HG03175 (cell line): ENCODE measurements at regions not wholly inside any gene's neighbourhood (a gene's known extent, or its start where the extent isn't known, plus 50 kb on each side); places are given as distances from the start of the nearest gene placed in this dataset.
"Not testable (repeated sequence)": the region's sequence is repeated elsewhere in the genome, so short reads cannot be mapped to it uniquely, and the experiment has no call there.

Source experiments
- ATAC-seq: cut with Tn5 transposase; IDR thresholded peaks from one replicate; pipeline ENCODE4 v1.9.1; 2021; ENCODE audit warnings: mild to moderate bottlenecking, moderate library complexity; ENCODE audit not compliant: unreplicated experiment

DNA sequence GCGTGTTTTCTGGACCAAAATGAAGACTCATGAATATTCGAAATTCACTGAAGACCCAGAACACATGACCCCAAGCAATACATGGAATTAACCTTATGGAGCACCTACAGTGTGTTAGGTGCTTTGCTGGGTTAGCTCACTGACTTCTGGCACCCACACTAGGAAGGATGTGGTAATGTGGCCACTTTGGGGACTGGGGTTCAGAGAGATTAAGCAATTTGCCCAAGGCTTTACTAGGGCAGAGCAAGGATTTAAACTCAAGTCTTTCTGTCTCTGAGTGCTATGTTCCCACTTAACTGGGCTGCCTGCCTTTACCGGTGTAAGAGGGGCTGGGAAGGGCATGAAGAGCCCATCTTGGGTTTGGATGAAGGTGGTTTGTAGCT is 162.0 kb upstream of the ATP6AP2 start:
- no peak for ATAC-seq

DNA sequence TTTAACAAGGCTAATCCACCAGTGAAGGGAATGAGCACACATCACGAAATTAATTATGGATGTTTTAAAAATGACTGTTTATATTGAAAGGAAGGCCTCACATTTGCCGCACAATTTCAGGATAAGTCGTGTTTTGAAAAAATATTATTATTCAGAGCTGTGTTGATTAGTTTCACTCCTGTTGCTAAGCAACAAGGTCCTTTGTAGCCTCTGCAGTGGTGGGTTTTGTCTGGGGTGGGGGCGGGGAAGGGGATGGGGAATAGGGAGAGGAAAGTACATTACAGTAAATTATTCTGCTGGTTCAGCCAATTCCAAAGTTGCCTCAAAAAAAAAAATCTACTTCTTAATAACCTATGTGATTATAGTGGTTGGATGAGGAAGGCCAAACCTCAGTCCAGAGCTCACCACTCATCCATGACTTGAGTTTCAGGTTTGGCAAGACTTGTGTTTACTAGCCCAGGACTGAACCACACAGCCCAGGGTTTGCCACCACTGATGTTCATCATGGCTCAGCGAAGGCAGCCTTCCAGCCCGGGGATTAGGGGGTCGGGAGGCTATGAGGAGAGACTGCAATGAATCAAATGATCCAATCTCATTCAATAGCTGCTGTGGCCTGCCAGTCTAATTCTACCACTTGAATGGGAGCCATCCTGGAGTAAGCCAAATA is 162.5 kb upstream of the ATP6AP2 start:
- no peak for ATAC-seq

DNA sequence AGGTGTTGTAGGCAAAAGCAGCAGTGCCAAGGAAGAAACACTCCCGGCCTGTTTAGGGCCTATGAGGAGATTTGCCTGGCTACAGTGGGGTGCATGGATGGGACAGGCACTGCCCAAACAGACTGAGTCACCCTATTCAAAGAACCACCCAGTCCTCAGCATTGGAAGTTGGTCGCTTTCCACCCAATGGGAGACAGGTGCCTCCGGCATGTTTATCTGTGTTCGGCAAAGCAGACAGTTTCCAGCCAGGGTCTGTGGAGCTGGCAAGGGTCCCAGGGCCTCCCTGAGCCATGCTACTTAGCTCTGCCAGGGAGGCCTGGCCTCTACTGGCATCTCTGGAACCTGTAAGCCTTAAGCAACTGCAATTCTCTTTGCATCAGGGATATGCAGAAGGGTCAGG is 165.1 kb upstream of the ATP6AP2 start:
- no peak for ATAC-seq

DNA sequence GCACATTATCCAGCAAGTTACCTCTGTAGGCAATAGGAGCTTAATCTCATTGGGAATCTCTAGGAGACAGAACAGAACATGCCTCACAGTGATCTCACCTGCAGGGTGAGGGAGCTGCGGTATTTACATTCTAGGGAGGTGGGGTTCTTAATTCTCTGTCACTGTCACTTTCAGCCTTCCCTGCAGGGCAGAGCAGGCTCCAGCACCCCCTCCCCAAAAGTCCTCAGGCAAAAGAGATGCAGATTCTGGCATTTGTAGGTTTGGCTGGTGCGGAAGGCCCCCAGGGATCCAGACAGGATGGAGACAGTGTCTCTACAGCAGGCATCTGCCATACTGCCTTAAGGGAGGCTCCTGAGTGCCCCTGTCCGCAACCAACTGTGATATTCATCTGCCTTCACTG is 166.4 kb upstream of the ATP6AP2 start:
- ATAC-seq, result no peak

DNA sequence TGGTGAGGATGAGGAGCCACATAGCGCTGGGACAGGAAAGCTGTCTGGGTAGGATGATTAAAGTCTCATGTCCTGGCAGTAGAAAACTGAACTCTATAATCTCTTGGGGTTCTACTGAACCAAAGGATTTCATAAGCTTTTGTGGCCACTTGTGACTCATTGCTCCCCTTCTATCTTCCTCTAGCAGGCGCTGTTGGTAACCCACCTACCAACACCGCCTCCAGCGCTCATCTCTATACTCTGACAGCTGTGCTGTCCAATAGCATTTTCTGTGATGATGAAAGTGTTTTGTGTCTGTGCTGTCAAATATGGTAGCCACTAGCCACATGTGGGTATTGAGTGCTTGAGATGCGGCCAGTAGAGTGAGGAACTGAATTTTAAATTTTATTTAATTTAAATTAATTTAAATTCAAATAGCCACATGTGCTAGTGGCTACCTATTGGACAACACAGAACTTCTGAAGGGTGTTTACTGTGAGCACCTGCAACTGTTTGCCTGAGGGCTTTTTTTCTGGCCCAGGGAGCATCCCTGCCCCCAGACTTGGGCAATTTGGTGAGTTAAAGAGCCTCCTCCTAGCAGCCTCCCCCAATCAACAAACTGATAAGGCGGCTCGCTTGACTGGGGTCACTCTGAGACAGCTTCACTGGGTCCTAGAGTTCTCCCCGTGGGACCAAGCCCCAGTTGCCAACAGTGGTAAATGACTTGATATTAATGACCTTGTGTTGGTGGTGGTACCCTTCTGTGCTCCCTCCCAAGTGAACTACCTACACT is 169.2 kb upstream of the ATP6AP2 start:
- ATAC-seq, result no peak

DNA sequence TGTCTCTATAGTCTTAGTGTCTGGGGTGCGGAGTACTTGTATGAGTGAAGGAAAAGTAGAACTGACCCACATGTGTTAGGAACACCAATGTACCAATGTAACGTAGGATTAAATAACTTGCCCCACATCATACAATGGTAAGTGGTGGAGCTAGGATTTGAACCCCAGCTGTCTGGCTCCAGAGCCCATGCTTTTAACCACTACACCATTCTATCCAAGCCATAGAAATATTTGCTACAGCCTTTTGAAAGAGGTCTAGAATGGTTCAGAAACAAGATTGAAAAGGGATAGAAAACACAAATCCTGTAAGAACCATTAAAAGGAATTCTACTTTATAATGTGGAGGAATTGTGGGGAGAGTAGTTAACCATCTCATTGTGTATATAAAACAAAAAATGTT is 169.9 kb upstream of the ATP6AP2 start:
- ATAC-seq, result no peak

DNA sequence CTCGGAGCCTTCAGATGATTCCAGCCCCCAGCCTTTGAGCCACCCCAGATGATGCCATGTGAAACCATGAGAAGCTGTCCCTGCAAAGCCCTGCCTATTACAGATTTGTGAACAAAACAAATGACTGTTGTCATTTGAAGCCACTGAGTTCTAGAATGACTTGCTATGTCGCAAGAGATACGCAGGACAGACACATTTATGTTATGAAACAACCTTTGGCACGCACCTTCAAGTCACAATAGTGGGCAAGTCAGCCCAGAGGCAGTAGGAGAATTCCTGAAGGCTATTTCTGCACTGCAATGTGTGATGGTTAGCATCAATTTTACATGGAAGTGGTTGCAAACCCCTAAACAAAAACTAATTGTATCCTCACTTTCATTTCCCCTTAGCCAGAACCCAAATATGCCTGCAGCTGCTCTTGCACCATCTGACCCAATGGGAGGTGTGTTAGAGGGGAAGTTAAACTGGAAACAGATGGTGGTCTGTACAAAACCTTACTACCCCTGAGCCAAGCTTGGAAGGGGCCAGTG is 174.4 kb upstream of the ATP6AP2 start:
- ATAC-seq, result no peak

DNA sequence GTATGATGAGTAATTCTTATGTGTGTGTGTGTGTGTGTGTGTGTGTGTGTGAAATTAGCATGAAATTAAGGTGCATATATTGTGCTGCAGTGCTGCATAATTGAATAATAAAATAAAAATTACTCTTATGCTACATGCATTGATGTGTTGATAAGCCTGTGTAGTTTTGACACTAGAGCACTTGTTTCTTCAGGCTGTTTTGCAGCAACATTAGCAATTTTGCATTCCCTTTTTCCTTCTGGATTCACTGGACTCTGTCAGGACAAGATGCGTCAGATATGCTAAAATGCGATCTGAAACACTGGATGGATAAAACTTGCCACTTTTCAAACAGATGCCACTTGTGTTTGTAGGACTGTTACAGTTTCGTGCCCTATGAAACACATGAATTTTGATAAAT is 175.4 kb upstream of the ATP6AP2 start:
- ATAC-seq, result no peak

DNA sequence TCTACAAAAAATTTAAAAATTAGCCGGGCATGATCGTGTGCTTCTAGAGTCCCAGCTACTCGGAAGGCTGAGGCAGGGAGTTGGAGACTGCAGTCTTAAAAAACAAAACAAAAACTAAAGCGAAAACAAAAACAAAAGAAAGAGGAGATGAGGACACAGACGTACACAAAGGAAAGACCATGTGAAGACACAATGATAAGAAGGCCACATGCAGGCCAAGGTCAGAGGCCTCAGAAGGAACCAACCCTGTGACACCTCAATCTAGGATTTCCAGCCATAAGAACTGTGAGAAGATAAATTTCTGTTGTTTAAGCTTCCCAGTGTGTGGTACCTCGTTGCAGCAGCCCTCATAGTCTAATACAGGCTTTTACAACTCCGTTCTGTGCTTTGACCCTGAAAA is 177.0 kb upstream of the ATP6AP2 start:
- no peak for ATAC-seq

DNA sequence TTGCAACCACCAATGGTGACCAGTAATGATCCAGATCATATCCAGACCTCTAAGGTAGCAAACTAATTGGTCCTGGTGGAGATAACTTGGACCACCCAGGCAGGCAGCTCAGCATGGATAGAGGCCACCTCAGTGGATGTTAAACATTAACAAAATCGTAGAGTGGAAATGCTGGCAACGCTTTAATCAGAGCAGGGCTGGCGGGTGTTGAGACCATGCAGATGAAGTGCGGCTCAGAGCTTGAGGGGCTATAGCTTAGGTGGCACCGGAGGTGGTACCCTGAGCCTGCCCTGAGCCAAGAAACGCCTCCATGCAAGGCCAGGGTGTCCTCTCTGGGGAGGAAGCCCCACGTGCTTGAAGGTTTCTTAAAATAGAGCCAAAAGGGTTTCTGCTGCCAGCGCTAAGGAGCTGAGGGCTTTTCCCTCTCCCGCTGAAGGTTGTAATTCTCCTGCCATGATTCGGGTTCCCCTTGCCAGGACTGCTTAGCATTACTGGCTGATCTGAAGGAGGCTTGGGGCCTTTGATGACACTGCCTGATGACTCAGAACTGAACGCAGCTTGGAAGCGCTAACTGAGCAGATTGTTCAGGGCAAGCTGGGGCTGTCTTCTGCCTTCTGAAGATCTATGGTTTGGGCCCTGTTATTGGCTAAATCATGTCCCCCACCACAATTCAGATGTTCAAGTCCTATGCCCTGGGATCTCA is 177.8 kb upstream of the ATP6AP2 start:
- ATAC-seq, result no peak

DNA sequence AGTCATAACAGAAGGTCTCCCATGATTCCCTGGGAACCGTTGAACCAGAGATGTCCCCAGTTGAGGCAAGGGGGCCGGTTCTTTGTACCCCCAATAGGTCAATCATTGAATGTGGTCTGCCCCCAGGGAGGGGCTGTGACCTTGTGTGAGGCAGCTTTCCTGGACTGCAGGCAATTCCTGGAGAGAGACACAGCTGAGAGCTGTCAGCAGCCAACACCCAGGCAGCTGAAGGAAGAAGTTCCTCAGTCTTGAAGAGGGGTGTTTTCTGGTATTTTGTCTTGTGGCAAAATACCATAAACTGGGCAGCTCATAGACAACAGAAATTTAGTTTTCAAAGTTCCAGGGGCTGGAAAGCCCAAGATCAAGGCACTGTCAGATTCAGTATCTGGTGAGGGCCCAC is 185.7 kb upstream of the ATP6AP2 start:
- no peak for ATAC-seq

DNA sequence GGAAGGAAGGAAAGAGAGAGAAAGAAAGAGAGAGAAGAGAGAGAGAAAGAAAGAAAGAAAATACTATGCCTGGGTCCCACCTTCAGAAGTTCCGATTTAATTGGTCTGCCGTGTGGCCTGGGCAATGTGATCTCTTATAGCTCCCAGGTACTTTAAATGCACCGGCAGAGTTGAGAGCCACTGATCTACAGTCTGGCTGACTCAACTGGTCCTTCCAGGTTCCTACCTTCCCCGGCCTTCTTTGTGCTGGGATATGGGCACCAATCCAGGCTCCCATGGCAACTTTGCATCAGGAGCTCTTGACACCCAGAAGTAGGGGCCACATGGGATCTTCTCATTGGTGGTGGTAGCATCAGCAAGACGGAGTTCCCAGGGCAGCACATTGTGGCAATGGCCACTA is 186.5 kb upstream of the ATP6AP2 start:
- no peak for ATAC-seq

DNA sequence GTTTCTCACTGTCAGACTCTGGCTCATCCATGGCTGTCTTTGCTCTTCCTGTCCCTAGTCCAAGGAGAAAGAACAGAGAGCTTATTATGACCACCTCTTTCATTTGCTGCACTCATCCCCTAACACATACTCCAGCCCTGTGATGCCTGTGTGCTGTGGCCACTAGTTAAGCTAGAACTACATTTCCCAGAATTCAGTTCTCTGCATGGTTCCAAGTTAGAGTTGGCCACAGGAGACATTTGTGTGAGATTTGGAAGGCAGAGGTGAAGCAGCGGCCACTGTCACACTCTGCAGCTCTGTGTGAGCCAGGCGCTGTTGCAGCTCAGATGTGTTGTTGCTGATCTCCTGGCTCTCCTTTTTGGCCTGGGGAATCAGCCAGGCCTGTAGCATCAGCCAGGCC is 188.2 kb upstream of the ATP6AP2 start:
- no peak for ATAC-seq

DNA sequence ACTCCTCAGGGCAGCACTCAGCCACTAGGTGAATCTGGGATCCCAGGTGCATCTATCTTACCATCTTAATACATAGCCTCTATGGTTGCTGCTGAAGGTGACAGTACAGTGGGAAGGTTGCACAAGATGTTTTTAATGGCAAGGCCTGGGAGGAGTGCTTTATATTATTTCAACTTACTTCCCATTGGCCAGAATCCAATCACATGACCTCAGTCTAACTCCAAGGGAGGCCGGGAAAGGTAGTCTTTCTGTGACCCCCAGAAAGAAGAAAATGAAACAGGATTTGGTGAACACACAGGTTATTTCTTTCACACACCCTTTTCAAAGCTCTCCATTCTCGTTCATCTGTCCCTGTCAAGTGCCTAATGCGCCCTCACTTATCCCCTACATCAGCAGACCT is 189.1 kb upstream of the ATP6AP2 start:
- ATAC-seq, result no peak

DNA sequence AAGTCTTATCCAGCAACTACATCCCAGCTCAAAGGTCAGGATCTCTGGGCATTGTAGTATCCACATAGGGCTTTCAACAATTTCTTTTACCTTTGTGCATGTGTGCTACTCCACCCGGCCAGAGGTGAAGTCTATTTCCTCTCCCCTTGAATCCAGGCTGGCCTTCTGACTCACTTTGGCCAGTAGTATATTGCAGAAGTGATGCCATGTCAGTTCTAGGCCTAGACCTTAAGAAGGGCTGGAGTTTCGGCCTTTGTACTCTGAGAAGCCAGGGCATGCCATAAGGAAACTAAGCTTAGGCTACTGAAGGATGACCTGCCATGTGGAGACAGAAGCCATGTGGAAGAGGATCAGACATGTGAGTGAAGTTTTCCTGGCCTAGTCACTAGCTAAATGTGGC is 191.2 kb upstream of the ATP6AP2 start:
- no peak for ATAC-seq

DNA sequence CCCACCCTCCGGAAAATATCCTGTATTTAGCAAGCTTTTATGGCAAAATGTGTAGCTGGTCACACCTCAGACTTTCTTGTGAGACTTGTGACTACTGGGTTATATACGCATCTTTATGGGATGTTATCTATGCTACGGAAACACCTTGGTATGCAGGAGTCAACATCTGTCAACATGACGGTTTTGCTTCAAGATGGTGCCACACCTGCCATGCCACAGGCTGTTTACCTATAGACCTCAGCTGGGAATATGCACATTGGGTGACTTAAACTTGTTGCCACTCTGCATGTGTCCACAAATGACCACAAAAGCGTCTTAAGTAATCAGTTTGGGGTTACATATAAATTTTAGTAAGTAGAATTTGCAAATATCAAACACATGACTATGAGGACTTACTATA is 192.3 kb upstream of the ATP6AP2 start:
- no peak for ATAC-seq

DNA sequence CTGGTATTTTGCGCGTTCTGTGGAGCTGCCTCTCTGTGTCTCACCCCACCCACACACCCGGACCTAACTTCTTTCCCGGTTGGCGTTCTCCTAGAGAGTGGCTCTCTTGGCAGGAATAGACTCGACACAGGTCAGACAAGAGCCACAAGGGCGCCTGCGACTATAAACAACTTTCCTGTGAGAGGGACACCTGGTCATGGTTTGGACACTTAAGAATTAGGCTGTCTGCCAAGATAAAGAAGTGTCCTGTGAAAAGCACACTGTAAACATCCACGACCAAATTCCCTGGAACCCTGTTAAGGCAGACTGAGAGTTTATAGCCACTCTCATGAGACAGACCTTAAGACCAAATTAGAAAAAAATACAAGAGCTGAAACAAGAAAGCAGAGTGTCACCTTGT is 192.9 kb upstream of the ATP6AP2 start:
- not testable (repeated sequence) for ATAC-seq

DNA sequence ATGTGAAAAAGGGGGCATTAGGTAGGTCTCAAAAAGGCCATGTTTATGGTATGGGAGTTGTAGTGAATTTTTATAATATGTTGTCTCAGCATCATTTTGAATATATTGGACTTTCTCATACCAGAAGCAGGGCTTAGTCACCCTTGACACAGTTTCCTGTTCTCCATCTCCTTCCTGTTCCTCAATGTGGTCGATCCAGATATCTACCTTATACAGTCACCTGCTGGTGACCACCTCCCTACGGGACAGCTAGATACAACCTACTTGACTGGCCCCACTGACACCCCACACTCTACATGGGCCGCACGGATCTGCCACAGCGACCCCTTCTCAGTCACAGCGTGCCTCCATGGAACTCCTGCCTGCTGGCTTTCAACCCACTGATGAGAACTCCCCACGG is 193.5 kb upstream of the ATP6AP2 start:
- not testable (repeated sequence) for ATAC-seq

DNA sequence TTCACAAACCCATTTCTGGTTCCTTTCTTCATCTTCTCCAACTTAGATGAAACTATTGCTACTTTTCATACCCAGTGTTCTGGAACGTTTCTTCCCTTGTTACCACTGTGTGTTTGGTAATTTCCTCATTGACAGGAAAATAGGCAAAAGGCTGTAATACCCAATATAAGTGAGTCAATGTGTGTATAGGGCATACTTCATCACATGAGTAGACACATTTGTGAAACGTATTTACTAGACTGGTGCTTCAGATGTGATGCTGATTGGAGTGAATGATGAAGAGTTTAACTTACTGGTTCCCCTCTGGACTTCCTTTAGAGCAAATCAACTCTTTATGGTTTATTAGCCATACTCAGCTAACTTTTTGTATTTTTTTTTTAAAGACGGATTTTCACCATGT is 195.1 kb upstream of the ATP6AP2 start:
- no peak for ATAC-seq

DNA sequence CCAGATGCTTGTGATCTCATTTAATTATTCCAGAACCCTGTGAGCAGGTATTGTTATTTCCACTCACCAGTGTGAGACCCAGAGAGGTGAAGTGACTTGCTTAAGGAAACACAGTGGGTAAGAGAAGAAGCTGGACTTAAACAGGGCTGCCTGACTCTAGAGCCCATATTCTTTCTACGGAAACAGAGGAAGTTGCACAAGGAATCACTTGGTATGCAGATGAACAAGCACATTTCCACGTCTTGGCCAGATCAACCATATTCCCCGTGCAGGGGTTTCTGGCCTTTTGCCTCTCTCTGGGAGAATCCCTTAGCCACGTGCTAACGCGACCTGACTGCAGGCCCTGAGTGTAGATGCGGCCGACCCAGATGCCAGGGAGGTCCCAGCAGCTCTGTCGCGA is 195.5 kb upstream of the ATP6AP2 start:
- no peak for ATAC-seq

DNA sequence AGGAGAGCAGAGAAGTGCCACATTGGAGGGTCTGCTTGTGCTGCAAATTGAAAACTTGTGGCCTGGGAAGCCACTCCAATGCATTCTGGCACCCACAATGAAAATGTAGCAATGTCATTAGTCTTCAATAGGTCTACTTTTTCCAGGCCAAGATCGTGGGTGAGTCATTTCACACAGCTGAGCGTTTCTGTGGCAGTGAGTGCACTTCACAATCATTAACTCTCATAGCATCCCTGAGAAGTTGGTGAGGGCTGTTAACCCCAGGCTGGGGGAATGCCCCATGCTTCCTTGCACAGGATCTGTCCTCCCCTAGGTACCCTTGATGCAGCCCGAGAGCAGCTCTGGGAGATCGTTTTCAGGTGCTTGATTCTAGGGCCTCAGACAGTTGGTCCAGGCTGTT is 196.8 kb upstream of the ATP6AP2 start:
- ATAC-seq, result no peak

DNA sequence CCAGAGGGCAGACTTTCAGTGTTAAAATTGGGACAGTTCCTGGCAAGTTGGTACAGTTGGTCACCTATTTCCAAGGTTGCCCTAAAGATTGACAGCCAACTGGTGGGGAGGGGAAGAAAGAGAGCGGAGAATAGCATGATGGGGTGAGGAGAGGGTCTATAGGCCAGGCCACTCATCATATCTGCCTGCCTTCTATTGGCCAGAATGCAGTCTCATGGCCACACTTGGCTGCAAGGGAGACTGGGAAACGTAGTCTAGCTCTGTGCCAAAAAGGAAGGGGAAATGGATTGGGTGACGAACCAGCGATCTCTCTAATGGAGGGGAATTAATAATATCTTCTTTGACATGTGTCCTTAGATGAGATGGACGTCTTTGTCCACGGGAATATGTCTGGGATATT is 197.4 kb upstream of the ATP6AP2 start:
- ATAC-seq, result no peak
